OCI-LY7 (cell line): ENCODE measurements at regions not wholly inside any gene's neighbourhood (a gene's known extent, or its start where the extent isn't known, plus 50 kb on each side); places are given as distances from the start of the nearest gene placed in this dataset.

Source experiments
- BruUV-seq: library from RNA; stranded (reverse); fragments of 400-500 nt; replicated peaks from 2 replicates; lab custom pipeline; 2021; lab: Mats Ljungman, UMichigan
- CTCF ChIA-PET: fragments of 300-600 bp; sonication (Branson Sonifier 250); formaldehyde crosslinking; loops from one replicate; lab custom pipeline; 2022; ENCODE audit warnings: antibody characterized with exemption; ENCODE audit not compliant: unreplicated experiment; lab: Charles Lee
- POLR2A ChIA-PET: fragments of 300-600 bp; sonication (Branson Sonifier 250); formaldehyde crosslinking; loops from one replicate; lab custom pipeline; 2022; ENCODE audit warnings: antibody characterized with exemption; lab: Charles Lee
- DNase-seq: peaks from one replicate; pipeline ENCODE4 v3.0.0-alpha.2; 2015; ENCODE audit warnings: low spot score
- H2AFZ ChIP-seq: fragments of 200-600 bp; sonication (generic), shearing (Covaris generic); 2 replicates; pipeline ENCODE4 v1.6.1; 2014; ENCODE audit warnings: mild to moderate bottlenecking, antibody characterized with exemption, low read length, moderate library complexity
- H3K27ac ChIP-seq: fragments of 200-600 bp; sonication (generic); 2 replicates; pipeline ENCODE4 v1.5.1; 2014; ENCODE audit warnings: mixed run types, low read depth, mild to moderate bottlenecking, moderate library complexity, low read length, inconsistent platforms; ENCODE audit not compliant: poor library complexity, severe bottlenecking
- H3K36me3 ChIP-seq: fragments of 200-600 bp; sonication (generic); 2 replicates; pipeline ENCODE4 v1.6.1; 2014; ENCODE audit warnings: mild to moderate bottlenecking, antibody characterized with exemption, low read length, moderate library complexity, mixed read lengths; ENCODE audit not compliant: insufficient read depth
- H3K4me1 ChIP-seq: fragments of 200-600 bp; sonication (generic); 2 replicates; pipeline ENCODE4 v1.5.1; 2014; ENCODE audit warnings: mild to moderate bottlenecking, low read length; ENCODE audit not compliant: insufficient read depth, poor library complexity, severe bottlenecking
- H3K4me2 ChIP-seq: fragments of 200-600 bp; sonication (generic); 2 replicates; pipeline ENCODE4 v1.6.1; 2014; ENCODE audit warnings: mild to moderate bottlenecking, low read length
- H3K4me3 ChIP-seq: fragments of 200-600 bp; sonication (generic); 2 replicates; pipeline ENCODE4 v1.5.1; 2014; ENCODE audit warnings: mild to moderate bottlenecking, low read depth, low read length; ENCODE audit not compliant: poor library complexity, severe bottlenecking
- H3K79me2 ChIP-seq: fragments of 200-600 bp; sonication (generic); 2 replicates; pipeline ENCODE4 v1.6.1; 2016; ENCODE audit warnings: low read depth, mild to moderate bottlenecking, low read length, moderate library complexity, mixed read lengths; ENCODE audit not compliant: insufficient read depth
- H3K9me2 ChIP-seq: fragments of 200-600 bp; sonication (generic); 2 replicates; pipeline ENCODE4 v1.6.1; 2016; ENCODE audit warnings: mild to moderate bottlenecking, low read length, mixed read lengths; ENCODE audit not compliant: insufficient read depth
- H3K9me3 ChIP-seq: fragments of 200-600 bp; sonication (generic); 2 replicates; pipeline ENCODE4 v1.6.1; 2014; ENCODE audit warnings: mild to moderate bottlenecking, mixed run types, low read length, mixed read lengths
- H4K20me1 ChIP-seq: fragments of 200-600 bp; sonication (generic); 2 replicates; pipeline ENCODE4 v1.6.1; 2014; ENCODE audit warnings: mild to moderate bottlenecking, antibody characterized with exemption, low read length, moderate library complexity, mixed read lengths; ENCODE audit not compliant: insufficient read depth
- EZH2phosphoT487 ChIP-seq: fragments of 200-600 bp; sonication (generic); IDR thresholded peaks from 2 replicates; pipeline ENCODE4 v1.6.1; 2018; ENCODE audit warnings: low read depth, borderline replicate concordance, mild to moderate bottlenecking, mixed run types, antibody characterized with exemption, low read length, moderate library complexity, mixed read lengths
- intact Hi-C: fragments of 100-400 bp; cut with micrococcal nuclease; formaldehyde crosslinking; loops from one replicate; pipeline ENCODE4 v1.10.0; 2022; ENCODE audit not compliant: unreplicated experiment
- TF ChIP-seq, protein P1 (sequence below): fragments of 200-600 bp; sonication (generic); conservative IDR thresholded peaks from 2 replicates; pipeline ENCODE4 v1.5.1; 2014; ENCODE audit warnings: mild to moderate bottlenecking, antibody characterized with exemption, low read length, moderate library complexity, mixed read lengths

DNA sequence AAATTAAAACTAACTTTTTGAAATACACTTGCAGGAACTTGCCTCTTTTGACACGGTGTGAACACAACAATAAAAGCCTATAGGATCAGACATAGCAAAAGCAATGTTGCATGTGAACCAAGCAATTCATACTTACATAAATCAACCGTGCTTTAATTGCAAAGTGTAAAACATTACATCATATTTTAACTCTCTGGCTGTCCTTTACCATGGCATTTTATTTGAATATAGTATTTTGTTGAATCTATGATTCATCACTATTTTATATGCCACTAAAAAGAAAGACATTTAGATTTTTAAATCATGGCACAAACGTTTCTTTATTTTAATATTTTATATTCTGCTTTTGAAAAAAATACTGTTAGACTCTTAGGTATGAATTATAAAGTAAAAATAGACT, 757.0 kb upstream of the KCND2 start:
- Histone ChIP-seq H3K4me1 (no peaks in the 10 kb centered on the region), H3K79me2 (no peaks in the 10 kb centered on the region), H3K9me2 (no peaks in the 10 kb centered on the region), H3K4me2 (no peak overlapping the region), H3K4me3 (no peak overlapping the region), H4K20me1 (no peaks in the 10 kb centered on the region), H3K27ac (no peak overlapping the region), H3K9me3 (no peaks in the 10 kb centered on the region), H3K36me3 (no peaks in the 10 kb centered on the region), H2AFZ (no peak overlapping the region)
- POLR2A ChIA-PET = interaction anchor here (0.5 kb wide), 1 partner anchor 287 kb away, joined by 3 read pairs; no protein-coding TSS in a partner anchor
- no peak for DNase-seq
- no TSS peak for BruUV-seq
- CTCF ChIA-PET = no interaction called here
- TF ChIP-seq, protein P1, sequence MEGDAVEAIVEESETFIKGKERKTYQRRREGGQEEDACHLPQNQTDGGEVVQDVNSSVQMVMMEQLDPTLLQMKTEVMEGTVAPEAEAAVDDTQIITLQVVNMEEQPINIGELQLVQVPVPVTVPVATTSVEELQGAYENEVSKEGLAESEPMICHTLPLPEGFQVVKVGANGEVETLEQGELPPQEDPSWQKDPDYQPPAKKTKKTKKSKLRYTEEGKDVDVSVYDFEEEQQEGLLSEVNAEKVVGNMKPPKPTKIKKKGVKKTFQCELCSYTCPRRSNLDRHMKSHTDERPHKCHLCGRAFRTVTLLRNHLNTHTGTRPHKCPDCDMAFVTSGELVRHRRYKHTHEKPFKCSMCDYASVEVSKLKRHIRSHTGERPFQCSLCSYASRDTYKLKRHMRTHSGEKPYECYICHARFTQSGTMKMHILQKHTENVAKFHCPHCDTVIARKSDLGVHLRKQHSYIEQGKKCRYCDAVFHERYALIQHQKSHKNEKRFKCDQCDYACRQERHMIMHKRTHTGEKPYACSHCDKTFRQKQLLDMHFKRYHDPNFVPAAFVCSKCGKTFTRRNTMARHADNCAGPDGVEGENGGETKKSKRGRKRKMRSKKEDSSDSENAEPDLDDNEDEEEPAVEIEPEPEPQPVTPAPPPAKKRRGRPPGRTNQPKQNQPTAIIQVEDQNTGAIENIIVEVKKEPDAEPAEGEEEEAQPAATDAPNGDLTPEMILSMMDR = no peak
- no peak for TF ChIP-seq EZH2phosphoT487
- intact Hi-C loops = no loop called here

DNA sequence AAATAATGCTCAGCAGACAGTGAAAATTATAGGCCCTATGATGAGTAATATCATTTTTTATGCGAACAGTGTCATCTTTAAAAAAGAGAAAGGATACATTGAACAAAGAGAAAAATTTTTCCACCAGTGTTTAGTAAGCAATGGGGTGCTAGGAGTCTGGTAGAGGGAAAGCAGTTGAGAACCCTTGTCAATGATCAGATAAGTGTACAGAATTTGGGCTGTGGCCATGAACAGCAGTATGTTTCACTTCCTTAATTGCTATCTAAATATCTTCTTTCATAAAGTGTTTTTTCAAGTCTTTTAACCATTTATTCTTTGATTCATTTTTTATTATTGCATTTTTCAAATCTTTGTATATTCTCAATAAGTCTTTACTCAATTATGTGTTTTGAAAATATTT, 750.7 kb upstream of the KCND2 start:
- H4K20me1 ChIP-seq = no peaks in the 10 kb centered on the region
- H3K9me3 ChIP-seq = no peaks in the 10 kb centered on the region

DNA sequence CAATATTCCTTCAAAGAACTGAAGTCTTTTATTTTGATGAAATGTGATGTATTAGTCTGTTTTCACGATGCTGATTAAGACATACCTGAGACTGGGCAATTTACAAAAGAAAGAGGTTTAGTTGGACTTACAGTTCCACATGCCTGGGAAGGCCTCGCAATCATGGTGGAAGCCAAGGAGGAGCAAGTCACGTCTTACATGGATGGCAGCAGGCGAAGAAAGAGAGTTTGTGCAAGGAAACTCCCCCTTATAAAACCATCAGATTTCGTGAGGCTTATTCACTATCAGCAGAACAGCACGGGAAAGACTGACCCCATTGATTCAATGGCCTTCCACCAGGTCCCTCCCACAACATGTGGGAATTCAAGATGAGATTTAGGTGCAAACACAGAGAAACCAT, 750.3 kb upstream of the KCND2 start:
- CTCF ChIA-PET = no interaction called here
- Histone ChIP-seq H3K4me3 (no peak overlapping the region), H3K4me2 (no peak overlapping the region), H3K9me2 (no peaks in the 10 kb centered on the region), H3K4me1 (no peaks in the 10 kb centered on the region), H3K9me3 (no peaks in the 10 kb centered on the region), H3K79me2 (no peaks in the 10 kb centered on the region), H4K20me1 (no peaks in the 10 kb centered on the region), H3K27ac (no peak overlapping the region), H3K36me3 (no peaks in the 10 kb centered on the region), H2AFZ (no peak overlapping the region)
- no TSS peak for BruUV-seq
- POLR2A ChIA-PET = no interaction called here
- no peak for DNase-seq
- intact Hi-C loops = no loop called here
- TF ChIP-seq, protein P1 = no peak
- TF ChIP-seq EZH2phosphoT487 = no peak

More for the DNA sequence above, 750.7 kb upstream of the KCND2 start:
- CTCF ChIA-PET = no interaction called here
- TF ChIP-seq, protein P1 = no peak
- Histone ChIP-seq H3K36me3 (no peaks in the 10 kb centered on the region), H3K4me2 (no peak overlapping the region), H3K4me3 (no peak overlapping the region), H3K27ac (no peak overlapping the region), H3K4me1 (no peaks in the 10 kb centered on the region), H3K79me2 (no peaks in the 10 kb centered on the region), H3K9me2 (no peaks in the 10 kb centered on the region), H2AFZ (no peak overlapping the region)
- intact Hi-C loops = no loop called here
- BruUV-seq = no TSS peak
- DNase-seq = no peak
- POLR2A ChIA-PET = no interaction called here
